H1 (cell line): ENCODE measurements at regions not wholly inside any gene's neighbourhood (a gene's known extent, or its start where the extent isn't known, plus 50 kb on each side); places are given as distances from the start of the nearest gene placed in this dataset.

Experiments
- CTCF ChIA-PET: fragments of 300-600 bp; sonication (Branson Sonifier 250); formaldehyde crosslinking; loops from one replicate; lab custom pipeline; 2021; ENCODE audit not compliant: partially characterized antibody; lab: Charles Lee
- POLR2A ChIA-PET: fragments of 300-600 bp; sonication (Branson Sonifier 250); formaldehyde crosslinking; loops from one replicate; lab custom pipeline; 2021; ENCODE audit warnings: inconsistent platforms; ENCODE audit not compliant: partially characterized antibody; lab: Charles Lee
- DNase-seq, 2 experiments: peaks; one replicate each; pipeline versions ENCODE4 v3.0.0 to v3.0.0-alpha.2; 2010 to 2022; ENCODE audit warnings: low spot score in 2 of 2, low read depth in 1 of 2, mixed read lengths in 1 of 2
- FAIRE-seq: peaks from 2 replicates; lab custom pipeline; 2011; peaks lifted over from hg19 to GRCh38; lab: Jason Lieb, UNC
- H2AFZ ChIP-seq: 2 replicates; pipeline ENCODE4 v1.8.1; 2012; ENCODE audit warnings: low read length, inconsistent platforms
- H2AK5ac ChIP-seq: 2 replicates; pipeline ENCODE4 v1.6.1; 2013; ENCODE audit warnings: low read depth, low read length
- H2BK120ac ChIP-seq: replicated peaks from 2 replicates; pipeline ENCODE3; 2013; ENCODE audit warnings: low read depth, low read length, inconsistent platforms
- H2BK12ac ChIP-seq: 2 replicates; pipeline ENCODE4 v1.6.1; 2013; ENCODE audit warnings: low read depth, low read length
- H2BK15ac ChIP-seq: 2 replicates; pipeline ENCODE4 v1.6.1; 2013; ENCODE audit warnings: low read length
- H2BK20ac ChIP-seq: 2 replicates; pipeline ENCODE4 v1.6.1; 2013; ENCODE audit warnings: low read length
- H2BK5ac ChIP-seq: 2 replicates; pipeline ENCODE4 v1.6.1; 2013; ENCODE audit warnings: low read depth, low read length
- H3K14ac ChIP-seq: 2 replicates; pipeline ENCODE4 v1.6.1; 2013; ENCODE audit warnings: inconsistent platforms; ENCODE audit not compliant: insufficient read length
- H3K18ac ChIP-seq: 2 replicates; pipeline ENCODE4 v1.6.1; 2013; ENCODE audit warnings: low read length; ENCODE audit errors: extremely low read depth
- H3K23ac ChIP-seq: 2 replicates; pipeline ENCODE4 v1.6.1; 2013; ENCODE audit warnings: inconsistent platforms; ENCODE audit not compliant: insufficient read length
- H3K23me2 ChIP-seq: 2 replicates; pipeline ENCODE4 v1.6.1; 2013; ENCODE audit warnings: low read depth, low read length
- H3K27ac ChIP-seq: 2 replicates; pipeline ENCODE4 v1.6.1; 2011; ENCODE audit warnings: low read depth, low read length, inconsistent platforms
- H3K27me3 ChIP-seq, 4 experiments: replicated peaks in 1 of 4; 1 replicate in 1 of 4; 2 replicates in 3 of 4; pipeline versions ENCODE4 v1.6.1 to v1.8.1; 2011 to 2013; ENCODE audit warnings: low read length in 3 of 4, mild to moderate bottlenecking in 3 of 4, inconsistent platforms in 2 of 4, mixed read lengths in 2 of 4, moderate library complexity in 1 of 4; ENCODE audit not compliant: control insufficient read depth in 3 of 4, insufficient read depth in 3 of 4; ENCODE audit errors: extremely low read depth in 1 of 4
- H3K36me3 ChIP-seq, 4 experiments: 2 replicates each; pipeline versions ENCODE4 v1.6.1 to v1.8.1; 2011 to 2013; ENCODE audit warnings: mild to moderate bottlenecking in 4 of 4, low read length in 3 of 4, moderate library complexity in 2 of 4, control low read depth in 1 of 4, inconsistent platforms in 1 of 4; ENCODE audit not compliant: insufficient read depth in 4 of 4, control insufficient read depth in 2 of 4
- H3K4ac ChIP-seq: replicated peaks from 2 replicates; pipeline ENCODE3; 2013; ENCODE audit warnings: low read length, low read depth, mixed read lengths, inconsistent platforms; ENCODE audit not compliant: insufficient read length
- H3K4me1 ChIP-seq, 4 experiments: replicated peaks in 1 of 4; 1 replicate in 1 of 4; 2 replicates in 3 of 4; pipeline versions ENCODE4 v1.6.1 to v1.8.1; 2011 to 2013; ENCODE audit warnings: low read length in 3 of 4, inconsistent platforms in 2 of 4, mixed read lengths in 1 of 4; ENCODE audit not compliant: insufficient read depth in 4 of 4, control insufficient read depth in 3 of 4
- H3K4me2 ChIP-seq, 2 experiments: 2 replicates each; pipeline versions ENCODE4 v1.6.1 to v1.8.1; 2011 to 2013; ENCODE audit warnings: low read depth in 2 of 2, low read length in 2 of 2, control low read depth in 1 of 2, inconsistent platforms in 1 of 2, mild to moderate bottlenecking in 1 of 2; ENCODE audit not compliant: insufficient read depth in 1 of 2
- H3K4me3 ChIP-seq, 4 experiments: fragments of 200-600, 300-600 bp in 1 of 4; sonication (generic), shearing (Covaris generic), sonication (Bioruptor Twin) in 1 of 4; 2 replicates each; pipeline versions ENCODE4 v1.5.1 to v1.8.1; 2011 to 2016; ENCODE audit warnings: low read length in 4 of 4, low read depth in 3 of 4, control low read depth in 2 of 4, inconsistent platforms in 2 of 4, mild to moderate bottlenecking in 2 of 4, mixed read lengths in 1 of 4, moderate library complexity in 1 of 4; ENCODE audit not compliant: insufficient read depth in 2 of 4; ENCODE audit errors: extremely low read depth in 1 of 4
- H3K56ac ChIP-seq: replicated peaks from 2 replicates; pipeline ENCODE3; 2013; ENCODE audit warnings: low read depth, mild to moderate bottlenecking, mixed read lengths, low read length, inconsistent platforms; ENCODE audit not compliant: insufficient read length
- H3K79me1 ChIP-seq: 2 replicates; pipeline ENCODE4 v1.6.1; 2013; ENCODE audit warnings: low read depth, low read length, control low read depth
- H3K79me2 ChIP-seq, 2 experiments: 2 replicates each; pipeline versions ENCODE4 v1.6.1 to v1.8.1; 2012 to 2013; ENCODE audit warnings: low read length in 2 of 2, mild to moderate bottlenecking in 2 of 2, inconsistent platforms in 1 of 2; ENCODE audit not compliant: insufficient read depth in 2 of 2, control insufficient read depth in 1 of 2
- H3K9ac ChIP-seq, 4 experiments: replicated peaks in 1 of 4; 1 replicate in 1 of 4; 2 replicates in 3 of 4; pipeline versions ENCODE4 v1.6.1 to v1.8.1; 2011 to 2013; ENCODE audit warnings: low read depth in 3 of 4, low read length in 3 of 4, control low read depth in 2 of 4, mild to moderate bottlenecking in 2 of 4, moderate library complexity in 2 of 4, inconsistent platforms in 1 of 4; ENCODE audit errors: extremely low read depth in 1 of 4
- H3K9me3 ChIP-seq, 2 experiments: 2 replicates each; pipeline versions ENCODE4 v1.6.1 to v1.8.1; 2012 to 2013; ENCODE audit warnings: mild to moderate bottlenecking in 2 of 2, moderate library complexity in 2 of 2, control low read depth in 1 of 2, inconsistent platforms in 1 of 2, low read depth in 1 of 2, low read length in 1 of 2, mixed read lengths in 1 of 2; ENCODE audit not compliant: insufficient read depth in 2 of 2
- H4K20me1 ChIP-seq, 2 experiments: replicated peaks in 1 of 2; 2 replicates each; pipeline versions ENCODE3 to v1.8.1; 2011 to 2013; ENCODE audit warnings: inconsistent platforms in 2 of 2, low read length in 2 of 2, mild to moderate bottlenecking in 1 of 2; ENCODE audit not compliant: insufficient read depth in 2 of 2, control insufficient read depth in 1 of 2
- H4K5ac ChIP-seq: 2 replicates; pipeline ENCODE4 v1.6.1; 2013; ENCODE audit warnings: low read length, low read depth, mixed read lengths, inconsistent platforms; ENCODE audit not compliant: insufficient read length
- H4K8ac ChIP-seq: 2 replicates; pipeline ENCODE4 v1.8.0; 2013; ENCODE audit warnings: mild to moderate bottlenecking, moderate library complexity, low read length, inconsistent platforms; ENCODE audit not compliant: insufficient read depth; ENCODE audit errors: extremely low read depth
- H4K91ac ChIP-seq: replicated peaks from 2 replicates; pipeline ENCODE3; 2013; ENCODE audit warnings: low read length, mixed read lengths, inconsistent platforms; ENCODE audit not compliant: insufficient read length
- CTCF ChIP-seq, 3 experiments: IDR thresholded peaks; 1 replicate in 2 of 3; 2 replicates in 1 of 3; pipeline versions ENCODE4 v1.5.1 to v1.6.1; 2011; ENCODE audit warnings: low read length in 3 of 3, mild to moderate bottlenecking in 3 of 3, inconsistent platforms in 2 of 3, low read depth in 1 of 3, moderate library complexity in 1 of 3; ENCODE audit not compliant: insufficient read depth in 1 of 3; ENCODE audit errors: control extremely low read depth in 1 of 3
- HDAC6 ChIP-seq: IDR thresholded peaks from one replicate; pipeline ENCODE4 v1.7.1; 2012; ENCODE audit warnings: low read depth, mild to moderate bottlenecking, inconsistent platforms, low read length, moderate library complexity
- MAX ChIP-seq: IDR thresholded peaks from 2 replicates; pipeline ENCODE4 v1.6.1; 2012; ENCODE audit warnings: inconsistent platforms
- POU5F1 ChIP-seq: IDR thresholded peaks from 2 replicates; pipeline ENCODE4 v1.6.1; 2011; ENCODE audit warnings: low read depth, mild to moderate bottlenecking, low read length, moderate library complexity
- RFX5 ChIP-seq: IDR thresholded peaks from 2 replicates; pipeline ENCODE4 v1.6.1; 2011; ENCODE audit warnings: low read depth, low read length, improper control_type of control experiment, borderline replicate concordance
- RXRA ChIP-seq: IDR thresholded peaks from 2 replicates; pipeline ENCODE4 v1.6.1; 2011; ENCODE audit warnings: low read depth, mild to moderate bottlenecking, low read length, moderate library complexity; ENCODE audit not compliant: insufficient read depth
- SIN3A ChIP-seq, 2 experiments: IDR thresholded peaks in 1 of 2; conservative IDR thresholded peaks in 1 of 2; 2 replicates each; pipeline ENCODE4 v1.6.1; 2011 to 2012; ENCODE audit warnings: low read length in 2 of 2, improper control_type of control experiment in 1 of 2, low read depth in 1 of 2, mild to moderate bottlenecking in 1 of 2
- SP4 ChIP-seq: IDR thresholded peaks from 2 replicates; pipeline ENCODE4 v1.6.1; 2012; ENCODE audit warnings: low read length, inconsistent platforms
- WGBS, 2 experiments: shearing (Covaris generic) in 1 of 2; methylation state at CpG; one replicate each; pipeline versions ENCODE4 v1.1.6 to v1.1.7; 2013 to 2015; ENCODE audit warnings: low lambda C conversion rate in 2 of 2, mixed read lengths in 2 of 2, inconsistent platforms in 1 of 2, low coverage in 1 of 2, missing lambda C conversion rate in 1 of 2; ENCODE audit not compliant: insufficient replicate concordance in 2 of 2, insufficient coverage in 1 of 2, insufficient read length in 1 of 2; ENCODE audit errors: extremely low coverage in 1 of 2, missing lambda C conversion rate in 1 of 2; 5-methylcytosine and 5-hydroxymethylcytosine counted together

- no peaks in the 10 kb centered on the region for H3K36me3 ChIP-seq
- H3K4me1 ChIP-seq, result no peaks in the 10 kb centered on the region
- H3K79me1 ChIP-seq, result no peaks in the 10 kb centered on the region
- DNase-seq (no peak), FAIRE-seq (no peak)
- H3K27ac ChIP-seq, result no peak overlapping the region
- ChIA-PET POLR2A (no interaction called here), CTCF (interaction anchor here (1.5 kb wide), 1 partner anchor 15 kb away, joined by 4 read pairs; no protein-coding TSS in a partner anchor)
- H3K4ac ChIP-seq, result no peak overlapping the region
- WGBS, 2 experiments, result 95% methylated on average over 10 of the region's 10 CpGs; no CpG with 5 or more reads in 1 of the 2 experiments
- no peak overlapping the region for H2BK120ac ChIP-seq
- no peak overlapping the region for H3K9ac ChIP-seq
- no peaks in the 10 kb centered on the region for H3K9me3 ChIP-seq
- H4K8ac ChIP-seq, result no peak overlapping the region
- H4K20me1 ChIP-seq, result no peaks in the 10 kb centered on the region
- H2BK20ac ChIP-seq, result no peak overlapping the region
- no peak overlapping the region for H2AFZ ChIP-seq
- H4K5ac ChIP-seq, result no peak overlapping the region
- H2BK15ac ChIP-seq, result no peak overlapping the region
- no peak overlapping the region for H3K4me2 ChIP-seq
- H3K14ac ChIP-seq, result no peak overlapping the region
- no peak overlapping the region for H3K4me3 ChIP-seq
- H3K18ac ChIP-seq, result no peak overlapping the region
- no peaks in the 10 kb centered on the region for H3K79me2 ChIP-seq
- H2BK5ac ChIP-seq, result no peak overlapping the region
- no peak overlapping the region for H2AK5ac ChIP-seq
- no peak overlapping the region for H4K91ac ChIP-seq
- H3K23me2 ChIP-seq, result no peaks in the 10 kb centered on the region
- no peak overlapping the region for H3K23ac ChIP-seq
- no peak overlapping the region for H3K56ac ChIP-seq
- H3K27me3 ChIP-seq, result no peaks in the 10 kb centered on the region
- H2BK12ac ChIP-seq, result no peak overlapping the region
- TF ChIP-seq RFX5 (no peak), HDAC6 (no peak), MAX (no peak), SP4 (no peak), RXRA (no peak), POU5F1 (no peak), CTCF (IDR thresholded peaks at IDR 0.05; ENCODE audit: control extremely low read depth in 1 of 3, insufficient read depth in 1 of 3, low read depth in 1 of 3, low read length in 3 of 3) (no peak), SIN3A (conservative IDR thresholded peaks at IDR 0.05 in 1 of 2, IDR thresholded peaks at IDR 0.05 in 1 of 2; ENCODE audit: low read depth in 1 of 2, low read length in 2 of 2) (no peak)
Measured at GRCh38 chr5:104088876-104089778, 526.5 kb upstream of the NUDT12 start.
